Activated CD4-positive, alpha-beta T cell treated with anti-CD3 and anti-CD28 coated beads, Interleukin-2, Interleukin-4, amounts not matched to agents 100 ng/mL and 50 ng/mL, durations not matched to agents 16 hours and 8 hours (primary cell): ENCODE measurements at regions not wholly inside any gene's neighbourhood (a gene's known extent, or its start where the extent isn't known, plus 50 kb on each side); places are given as distances from the start of the nearest gene placed in this dataset.
"Not testable (repeated sequence)": the region's sequence is repeated elsewhere in the genome, so short reads cannot be mapped to it uniquely, and the experiment has no call there.

ENCODE experiments used
- DNase-seq: peaks from one replicate; pipeline ENCODE4 v3.0.0-alpha.2; 2020; ENCODE audit warnings: low spot score

DNA sequence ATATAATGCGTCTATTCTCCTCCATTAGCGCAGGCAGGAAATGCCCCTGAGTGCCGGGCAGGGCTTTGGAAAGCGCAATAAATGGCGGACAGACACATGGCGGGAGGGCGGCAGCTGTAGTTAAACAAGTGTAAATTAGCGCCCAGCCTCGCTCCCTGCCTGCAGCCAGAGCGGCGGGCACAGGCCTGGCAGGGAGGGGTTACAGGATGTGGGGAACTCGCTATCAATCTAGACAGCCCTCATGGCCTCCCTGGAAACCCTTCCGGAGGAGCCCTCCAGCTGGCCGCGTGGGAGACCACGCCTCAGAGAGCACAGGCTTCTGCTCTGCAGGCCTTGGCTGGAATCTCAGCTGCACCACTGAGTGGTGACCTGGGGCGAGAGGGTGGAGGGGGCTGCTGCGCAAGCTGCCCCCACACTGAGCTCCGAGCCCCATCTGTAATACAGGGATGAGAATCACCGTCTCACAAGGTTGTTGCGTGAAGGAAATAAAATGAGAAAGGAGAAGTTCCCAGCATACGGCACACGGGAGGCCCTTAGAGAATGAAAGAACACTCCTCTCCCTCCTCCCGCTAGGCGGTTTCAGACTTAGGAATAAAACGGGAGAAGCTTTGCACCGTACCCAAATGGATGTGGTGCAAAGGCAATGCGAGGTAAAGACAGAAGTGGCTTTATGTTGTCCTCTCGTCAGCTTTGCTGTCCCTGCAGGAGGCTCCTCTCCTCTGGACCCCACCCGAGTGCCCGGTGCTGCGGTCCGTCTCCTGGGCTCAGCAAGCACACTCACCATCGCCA is 167.2 kb upstream of the POU3F1 start:
- no peak for DNase-seq

DNA sequence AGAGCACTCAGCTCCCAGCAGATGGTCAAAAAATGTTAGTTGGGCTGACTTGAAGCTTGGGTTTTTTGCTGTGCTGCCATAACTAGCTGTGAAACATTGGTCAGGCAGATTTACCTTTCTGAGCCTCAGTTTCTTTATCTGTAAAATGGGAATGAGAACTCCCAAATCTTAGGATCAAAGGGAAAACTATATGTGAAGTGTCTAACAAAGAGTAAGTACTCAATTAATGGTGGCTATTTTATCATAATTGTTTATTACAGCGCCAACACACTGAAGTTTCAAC is 164.2 kb upstream of the POU3F1 start:
- DNase-seq: no peak

DNA sequence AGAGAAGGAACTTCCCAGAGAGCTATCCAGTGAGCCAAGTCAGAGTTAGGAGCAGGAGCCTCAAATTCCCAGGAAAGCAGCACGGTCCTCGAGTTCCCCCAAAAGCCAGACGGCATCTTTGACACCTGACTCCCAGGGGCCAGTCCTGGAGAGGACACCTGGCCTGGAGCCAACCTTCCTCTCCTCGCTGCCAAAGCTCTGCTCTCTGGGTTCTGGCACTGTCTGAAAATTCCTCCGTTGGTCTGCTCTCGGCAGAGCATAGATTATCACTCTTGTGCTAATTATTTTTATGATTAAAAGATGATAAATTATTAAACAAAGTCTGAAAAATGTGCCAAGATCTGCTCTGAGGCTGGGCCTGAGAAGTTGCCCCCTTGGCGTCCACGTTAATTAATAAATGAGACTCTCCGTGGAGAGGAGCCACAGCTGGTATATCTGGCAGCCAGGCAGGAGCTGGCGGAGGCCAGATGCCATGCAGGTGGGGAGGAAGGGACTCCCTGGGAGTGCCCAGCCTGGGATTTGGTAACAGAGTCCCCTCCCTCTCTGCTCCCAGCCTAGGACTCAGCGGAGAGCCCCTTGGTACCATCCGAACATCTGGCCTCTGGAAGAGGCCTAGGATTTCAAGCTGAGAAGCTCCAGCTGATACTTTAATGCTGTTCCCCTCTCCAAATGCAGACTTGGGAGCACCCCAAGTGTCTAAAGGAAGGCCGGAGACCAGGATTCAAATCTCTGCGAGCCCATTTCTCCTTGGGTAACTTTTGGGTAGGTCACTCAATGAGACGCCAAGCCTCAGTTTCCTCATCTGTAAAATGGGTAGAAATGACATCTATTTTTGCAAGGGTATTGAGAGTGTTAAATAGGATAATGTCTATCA is 163.7 kb upstream of the POU3F1 start:
- DNase-seq: no peak

DNA sequence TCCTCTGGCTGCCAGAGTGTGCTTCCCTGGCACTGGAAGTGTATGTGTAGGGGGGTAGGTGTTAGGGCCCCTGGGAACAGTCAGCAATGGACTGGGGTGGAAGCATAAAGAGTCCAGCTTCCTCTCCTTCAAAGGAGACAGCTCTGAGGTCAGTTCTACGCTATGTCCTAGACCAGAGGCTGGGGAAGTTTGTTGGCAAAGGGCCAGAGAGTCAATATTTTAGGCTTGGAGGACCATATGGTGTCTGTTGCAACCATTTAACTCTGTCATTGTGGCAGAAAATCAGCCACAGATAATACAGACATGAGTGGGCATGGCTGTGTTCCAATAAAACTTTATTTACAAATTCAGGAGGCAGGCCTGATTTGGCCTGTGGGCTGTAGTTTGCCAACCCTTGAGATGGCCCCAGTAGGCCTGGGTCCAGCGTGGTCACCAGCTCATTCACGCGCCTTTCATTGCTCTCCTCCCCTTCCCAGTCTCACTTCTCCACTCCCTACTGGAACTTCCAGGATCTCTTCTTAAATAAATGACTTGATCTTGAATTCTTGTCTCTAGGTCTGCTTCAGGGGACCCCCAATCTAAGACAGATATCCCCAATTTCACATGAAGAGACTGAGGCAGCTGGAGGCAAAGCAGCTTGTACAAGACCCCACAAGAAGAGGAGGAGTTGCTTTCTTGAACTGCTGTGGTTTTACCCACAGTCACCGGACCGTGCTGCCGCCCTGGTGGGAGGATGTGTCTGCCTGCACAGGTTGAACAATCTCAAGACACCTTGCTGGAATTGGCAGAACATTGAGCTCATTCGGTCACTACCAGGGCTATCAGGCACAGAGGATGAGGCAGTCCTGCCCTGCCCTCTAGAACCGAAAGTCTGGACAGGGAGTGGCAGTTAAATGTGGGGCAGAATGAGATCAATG is 162.4 kb upstream of the POU3F1 start:
- no peak for DNase-seq

DNA sequence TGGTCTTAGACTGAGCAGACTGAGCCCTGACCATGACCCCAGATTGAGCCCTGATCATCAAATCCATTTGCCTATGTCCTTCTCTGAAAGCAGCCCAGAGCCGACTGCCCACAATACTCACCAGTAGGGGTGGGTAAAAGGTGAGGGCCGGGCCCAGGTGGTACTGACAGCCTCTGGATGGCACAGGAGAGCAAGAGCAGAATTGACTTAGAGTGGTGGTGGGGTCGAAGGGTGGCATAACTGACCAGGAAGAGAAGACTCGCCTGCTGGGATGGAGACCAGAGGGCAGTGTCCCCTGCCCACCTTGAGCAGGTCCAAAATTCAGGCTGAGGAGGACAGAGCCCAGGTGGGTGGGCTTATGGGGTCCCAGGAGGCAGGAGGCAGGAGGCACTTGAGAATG is 161.3 kb upstream of the POU3F1 start:
- no peak for DNase-seq

DNA sequence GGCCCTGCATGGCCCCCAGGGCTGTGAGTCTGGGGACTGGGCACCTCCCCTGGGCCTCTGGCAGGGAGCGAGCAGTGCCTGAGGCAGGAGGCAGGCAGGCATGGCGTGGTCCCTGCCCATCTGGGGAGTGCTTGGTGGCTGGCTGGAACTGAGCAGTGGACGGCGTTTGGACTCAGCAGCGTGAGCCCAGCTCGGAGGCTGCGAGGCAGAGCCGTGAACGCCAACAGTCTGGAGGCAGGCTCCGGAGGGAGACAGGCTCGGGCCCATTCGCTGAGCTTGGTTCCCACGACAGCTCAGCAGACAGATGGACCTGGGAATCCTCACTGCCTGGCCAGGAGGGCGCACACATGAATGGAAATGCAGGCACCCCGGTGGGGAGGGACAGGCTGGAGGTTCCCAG is 160.7 kb upstream of the POU3F1 start:
- no peak for DNase-seq

DNA sequence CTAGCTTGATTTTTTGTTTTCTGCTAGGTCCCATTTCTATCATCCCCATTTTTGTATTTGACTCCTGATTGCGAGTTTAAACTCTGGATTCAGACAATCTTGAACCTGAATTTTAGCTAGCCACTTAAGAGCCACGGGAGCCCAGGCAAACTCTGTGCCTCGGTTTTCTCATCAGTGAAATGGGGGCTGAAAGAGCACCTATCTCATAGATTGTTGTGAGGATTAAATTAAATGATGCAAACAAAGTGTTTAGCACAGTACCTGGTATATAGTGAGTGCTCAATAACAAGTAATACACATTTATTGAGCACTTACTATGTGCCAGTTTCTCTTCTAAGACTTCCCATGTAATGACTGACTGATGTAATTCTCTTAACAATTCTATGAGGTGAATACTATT is 158.1 kb upstream of the POU3F1 start:
- no peak for DNase-seq

DNA sequence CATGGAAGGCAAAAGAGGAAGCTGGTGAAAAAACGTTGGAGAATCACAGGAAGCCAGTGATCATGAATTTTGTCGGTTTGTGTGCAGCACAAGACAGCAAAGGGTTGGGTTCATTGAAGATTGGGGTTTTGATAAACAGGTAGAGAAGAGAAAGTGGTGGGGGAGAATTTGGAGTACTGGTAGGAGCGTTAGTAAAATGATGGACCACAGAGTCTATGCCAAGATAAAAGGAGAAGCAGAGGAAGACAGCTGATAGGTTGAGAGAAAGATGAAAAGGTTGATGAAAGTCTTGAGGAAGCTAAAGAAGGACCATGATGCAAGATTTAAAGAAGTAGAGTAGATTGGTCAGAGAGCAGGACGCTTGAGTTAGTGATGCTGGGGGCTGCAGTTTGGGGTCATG is 156.8 kb upstream of the POU3F1 start:
- no peak for DNase-seq

DNA sequence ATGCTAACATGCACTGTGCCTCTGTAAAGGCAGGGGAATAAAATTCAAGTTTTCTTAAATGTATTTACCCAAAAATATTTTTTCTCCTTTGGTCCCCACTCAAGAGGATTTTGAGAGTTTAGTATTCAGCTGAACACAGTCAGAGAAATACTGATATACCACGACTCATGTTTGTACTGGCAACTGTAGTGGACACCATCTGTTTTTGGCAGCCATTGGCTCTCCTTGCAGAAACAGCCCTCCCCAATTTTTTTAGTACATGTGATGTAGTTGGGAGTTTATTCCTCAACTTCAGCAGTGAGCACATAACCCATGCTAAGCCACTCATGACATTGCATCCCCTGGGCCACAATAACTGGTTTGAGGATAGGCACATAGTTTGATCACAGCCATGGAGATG is 154.8 kb upstream of the POU3F1 start:
- DNase-seq: no peak

DNA sequence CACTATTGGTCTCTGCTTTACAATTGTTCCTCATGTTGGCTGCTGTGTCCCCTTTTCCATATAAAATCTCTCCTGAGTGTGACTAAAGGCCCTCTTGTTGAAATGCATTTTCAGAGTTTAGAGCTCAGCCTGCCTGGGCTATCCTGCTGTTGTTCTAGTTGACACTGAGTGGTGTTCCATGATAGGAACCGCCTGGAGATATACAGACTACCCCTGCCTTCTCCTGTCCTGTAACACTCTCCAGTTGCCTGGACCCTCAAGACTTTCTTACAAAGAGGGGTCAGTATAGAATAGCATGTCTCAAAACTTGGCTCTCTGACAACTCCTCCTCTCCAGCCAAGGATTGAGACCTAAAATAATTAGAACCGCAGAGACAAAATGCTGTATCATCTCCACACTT is 152.0 kb upstream of the POU3F1 start:
- DNase-seq: no peak

DNA sequence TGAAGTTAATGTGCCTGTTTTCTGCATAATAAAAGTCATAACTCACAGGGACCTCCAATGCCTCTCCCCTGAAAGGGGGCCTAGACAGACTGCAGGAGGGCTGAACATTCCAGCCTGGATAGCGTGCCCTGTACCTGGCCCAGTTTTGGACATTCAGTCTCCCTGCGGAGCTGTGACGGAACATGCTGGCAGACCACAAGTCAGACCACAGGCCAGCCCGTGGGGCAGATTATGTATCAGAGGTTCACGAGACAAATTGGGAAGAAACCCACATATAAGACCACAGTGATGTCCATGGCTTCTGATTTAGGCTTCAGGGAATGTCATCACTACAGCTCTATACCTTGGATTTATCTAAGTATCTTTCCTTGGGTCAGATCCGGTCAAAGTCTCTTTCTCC is 151.5 kb upstream of the POU3F1 start:
- DNase-seq: no peak

DNA sequence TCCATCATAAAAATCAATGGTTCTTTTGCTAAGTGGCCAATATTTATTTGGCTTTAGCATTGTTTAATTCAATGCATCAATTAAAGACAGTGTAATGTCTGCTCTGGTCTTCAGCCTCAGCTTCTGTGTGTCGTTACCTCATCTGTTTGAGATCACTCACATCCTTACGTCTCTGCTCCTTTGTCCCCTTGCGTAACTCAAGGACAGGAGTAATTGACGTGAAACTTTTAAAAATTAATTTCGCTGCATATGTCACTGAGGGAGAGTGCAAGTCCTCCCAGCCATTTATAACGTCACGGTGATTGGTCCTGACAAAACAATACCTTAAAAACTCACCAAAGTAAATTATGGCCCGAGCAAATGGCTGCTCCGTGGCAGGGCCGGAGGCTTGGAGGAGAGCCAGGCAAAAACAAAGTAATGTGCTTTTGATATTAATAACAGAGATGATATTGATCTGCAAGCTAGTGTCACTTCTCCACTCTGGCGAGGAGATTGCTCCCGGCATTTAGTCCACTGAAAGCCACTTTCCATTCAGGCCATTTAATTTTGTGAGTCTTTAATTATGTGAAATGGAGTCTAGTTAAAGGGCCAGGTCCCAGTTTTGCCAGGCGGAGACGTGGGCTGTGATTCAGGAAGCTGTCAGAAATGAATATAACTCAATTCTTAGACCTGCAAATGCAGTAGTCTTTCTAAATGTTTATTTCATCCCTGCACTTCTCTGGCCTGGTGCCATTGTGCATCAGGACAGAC is 150.9 kb upstream of the POU3F1 start:
- DNase-seq: no peak

DNA sequence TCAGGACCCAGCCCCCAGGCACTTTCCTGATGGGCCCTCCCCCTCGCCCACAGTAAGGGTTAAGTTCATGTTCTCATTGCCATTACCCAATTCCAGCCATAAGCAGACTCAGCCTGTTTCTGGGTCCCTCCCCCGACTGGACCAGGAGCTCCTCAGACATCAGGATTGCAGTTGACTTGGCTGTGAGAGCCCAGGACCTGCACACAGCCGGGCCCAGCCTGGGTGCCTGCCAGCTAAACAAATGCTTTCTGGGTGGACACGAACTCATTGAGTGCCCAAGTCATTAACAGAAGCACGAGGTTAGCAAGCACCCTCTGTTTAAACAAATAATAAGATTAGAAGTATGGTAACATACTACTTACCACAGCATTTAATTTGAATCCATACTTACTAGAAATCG is 147.9 kb upstream of the POU3F1 start:
- DNase-seq: no peak

DNA sequence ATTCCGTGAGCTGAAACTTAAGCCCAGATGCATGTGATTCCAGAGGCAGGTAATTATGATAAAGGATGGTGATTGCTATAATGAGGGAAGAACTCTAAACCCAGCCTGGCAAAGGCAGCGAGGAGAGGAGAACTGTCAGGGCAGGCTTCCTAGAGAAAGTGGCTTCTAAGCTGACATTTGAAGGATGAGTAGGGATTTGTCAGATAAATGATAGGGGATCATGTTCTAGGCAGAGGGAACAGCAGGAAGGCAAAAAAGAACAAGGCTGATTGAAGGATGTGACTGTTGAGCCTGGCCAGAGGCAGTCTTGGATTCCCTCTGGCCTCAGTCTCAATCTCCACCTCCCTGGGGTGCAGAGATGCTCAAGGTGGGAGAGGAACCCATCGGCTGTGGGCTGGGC is 146.4 kb upstream of the POU3F1 start:
- no peak for DNase-seq

DNA sequence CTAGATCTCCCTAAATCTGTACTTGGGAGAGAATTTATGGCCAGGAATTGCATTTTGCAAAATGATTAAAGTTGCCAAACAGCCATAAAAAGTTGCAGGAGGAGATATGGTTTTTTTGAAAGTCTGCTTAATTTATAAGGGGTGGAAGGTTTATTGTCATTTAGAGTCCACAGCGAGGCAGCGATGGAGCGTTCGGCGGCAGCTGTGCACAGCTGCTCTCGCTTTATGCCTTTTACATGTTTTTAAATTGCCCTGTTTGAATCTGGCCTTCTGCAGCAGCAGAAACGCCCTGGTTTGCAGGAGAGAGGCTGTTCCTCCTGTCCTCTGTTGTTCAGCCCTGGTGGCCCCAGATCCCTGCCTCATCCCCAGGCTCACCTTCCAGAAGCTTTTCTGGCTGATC is 144.9 kb upstream of the POU3F1 start:
- no peak for DNase-seq

DNA sequence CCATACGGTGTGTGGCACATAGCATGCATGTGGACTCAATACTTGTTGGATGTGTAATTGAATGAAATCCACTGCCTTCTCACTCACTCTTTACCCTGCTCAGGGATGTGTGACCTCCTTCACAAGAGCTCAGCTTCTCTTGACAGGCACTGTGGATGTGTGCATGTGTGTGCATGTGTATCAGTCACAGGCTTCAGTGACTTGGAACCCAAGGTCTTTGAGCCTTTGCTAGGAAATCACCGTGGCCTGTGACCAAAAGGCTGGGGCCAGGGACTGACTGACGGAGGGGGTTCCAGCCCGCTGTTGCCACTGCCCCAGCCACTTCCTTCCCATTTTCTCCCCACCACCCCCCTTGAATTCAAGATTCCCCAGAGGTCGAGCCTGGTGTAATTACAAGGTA is 144.4 kb upstream of the POU3F1 start:
- no peak for DNase-seq

DNA sequence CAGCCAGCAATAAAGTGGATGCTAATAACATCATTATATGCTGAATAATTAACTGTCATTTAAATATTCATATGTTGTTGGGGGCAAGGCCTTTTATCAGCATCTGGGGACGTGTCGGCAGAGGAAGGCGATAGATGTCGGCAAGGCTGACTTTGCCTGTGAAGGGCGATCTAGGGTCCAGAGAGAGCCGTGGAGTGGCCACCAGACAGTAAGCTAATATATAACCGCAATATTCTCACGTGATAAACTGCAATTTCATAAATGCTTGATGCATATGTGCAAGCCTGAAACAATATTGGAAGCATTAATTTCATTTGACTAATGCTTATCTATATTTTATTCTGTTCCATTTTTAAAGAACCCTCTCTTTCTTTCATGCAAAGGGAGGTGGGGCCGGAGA is 141.0 kb upstream of the POU3F1 start:
- DNase-seq: no peak

DNA sequence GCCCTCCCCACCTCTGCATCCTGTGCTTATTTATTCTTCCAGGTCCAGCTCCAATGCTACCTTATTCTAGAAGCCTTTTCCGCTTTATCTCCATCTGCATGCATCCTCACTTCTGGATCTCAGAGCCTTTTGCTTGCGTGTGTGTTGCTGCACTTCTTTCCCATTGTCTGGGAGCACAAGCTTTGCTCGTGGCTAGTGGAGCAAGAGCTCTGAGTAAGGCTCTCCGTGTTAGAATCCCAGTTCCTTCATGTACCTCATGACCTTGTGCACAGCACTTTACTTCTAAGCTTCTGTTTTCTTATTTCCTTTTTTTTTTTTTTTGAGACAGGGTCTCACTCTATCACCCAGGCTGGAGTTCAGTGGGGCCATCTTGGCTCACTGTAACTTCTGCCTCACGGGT is 140.0 kb upstream of the POU3F1 start:
- DNase-seq: no peak

DNA sequence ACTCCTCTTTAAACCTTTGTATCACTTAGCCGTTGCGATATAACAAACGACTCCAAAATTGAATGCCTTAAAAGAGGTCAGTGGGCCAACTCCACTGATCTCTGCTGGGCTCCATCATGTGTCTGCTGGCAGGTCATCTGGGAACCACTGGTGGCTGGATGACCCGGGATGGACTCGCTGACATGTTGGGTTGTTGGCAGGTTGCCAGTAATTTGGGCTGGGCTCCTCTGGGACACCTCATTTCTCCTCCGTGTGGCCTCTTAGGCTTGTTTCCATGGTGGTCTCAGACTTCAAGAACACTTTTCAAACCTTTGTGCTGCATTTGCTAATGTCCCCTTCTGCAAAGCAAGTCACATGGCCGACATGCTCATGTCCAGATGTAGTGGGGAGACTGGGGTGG is 139.3 kb upstream of the POU3F1 start:
- DNase-seq: no peak

DNA sequence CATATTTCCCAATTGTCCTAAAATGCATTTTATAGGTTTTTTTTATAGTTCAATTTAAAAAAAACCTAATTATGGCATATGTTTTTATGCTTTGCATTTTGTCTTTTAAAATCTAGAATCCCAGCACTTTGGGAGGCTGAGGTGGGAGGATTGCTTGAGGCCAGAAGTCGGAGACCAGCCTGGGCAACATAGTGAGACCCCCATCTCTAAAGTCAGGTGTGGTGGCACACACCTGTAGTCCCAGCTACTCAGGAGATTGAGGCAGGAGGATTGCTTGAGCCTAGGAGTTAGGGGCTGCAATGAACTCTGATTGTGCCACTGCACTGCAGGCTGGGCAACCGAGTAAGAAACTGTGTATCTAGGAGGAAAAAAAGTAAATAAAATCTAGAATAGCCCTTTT is 137.2 kb upstream of the POU3F1 start:
- no peak for DNase-seq

DNA sequence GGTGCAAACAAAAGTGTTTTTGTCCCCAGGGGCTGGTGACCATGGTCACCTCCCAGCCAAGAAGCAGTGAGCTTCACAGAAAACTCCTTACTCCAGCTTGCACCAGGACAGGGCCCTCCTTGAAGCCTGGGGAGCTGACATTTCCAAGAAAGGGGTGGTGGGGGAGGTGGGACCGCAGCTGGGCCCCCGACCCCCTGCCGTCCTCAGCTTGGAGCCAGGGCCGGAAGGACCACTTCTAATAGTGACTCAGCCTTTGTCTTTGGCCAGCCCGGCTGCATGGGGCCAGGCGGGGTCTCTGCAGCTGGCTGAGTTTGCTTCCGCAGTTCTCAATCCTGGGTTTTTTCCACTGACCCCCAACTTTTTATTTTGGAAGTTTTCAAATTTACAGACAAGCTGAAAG is 136.5 kb upstream of the POU3F1 start:
- no peak for DNase-seq

DNA sequence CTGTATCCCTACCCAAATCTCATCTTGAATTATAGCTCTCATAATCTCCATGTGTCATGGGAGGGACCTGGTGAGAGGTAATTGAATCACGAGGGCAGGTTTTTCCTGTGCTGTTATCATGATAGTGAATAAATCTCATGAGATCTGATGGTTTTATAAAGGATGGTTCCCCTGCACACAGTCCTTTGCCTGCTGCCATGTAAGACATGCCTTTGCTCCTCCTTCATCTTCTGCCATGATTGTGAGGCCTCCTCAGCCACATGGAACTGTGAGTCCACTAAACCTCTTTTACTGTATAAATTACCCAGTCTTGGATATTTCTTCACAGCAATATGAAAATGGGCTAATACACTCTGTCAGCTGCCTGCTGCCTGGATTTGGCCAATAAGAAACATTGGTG is 133.8 kb upstream of the POU3F1 start:
- not testable (repeated sequence) for DNase-seq
